ENCODE measurements at regions not wholly inside any gene's neighbourhood (a gene's known extent, or its start where the extent isn't known, plus 50 kb on each side); places are given as distances from the start of the nearest gene placed in this dataset.

- TF ChIP-seq CTCF (IDR thresholded peaks at IDR 0.05) (no peak), POLR2A (IDR thresholded peaks at IDR 0.05) (no peak), EP300 (IDR thresholded peaks at IDR 0.05) (no peak)
Measured at GRCh38 chr11:92556431-92556830, 331.8 kb downstream of the FAT3 start.
